ENCODE measurements at regions not wholly inside any gene's neighbourhood (a gene's known extent, or its start where the extent isn't known, plus 50 kb on each side); places are given as distances from the start of the nearest gene placed in this dataset.

DNA sequence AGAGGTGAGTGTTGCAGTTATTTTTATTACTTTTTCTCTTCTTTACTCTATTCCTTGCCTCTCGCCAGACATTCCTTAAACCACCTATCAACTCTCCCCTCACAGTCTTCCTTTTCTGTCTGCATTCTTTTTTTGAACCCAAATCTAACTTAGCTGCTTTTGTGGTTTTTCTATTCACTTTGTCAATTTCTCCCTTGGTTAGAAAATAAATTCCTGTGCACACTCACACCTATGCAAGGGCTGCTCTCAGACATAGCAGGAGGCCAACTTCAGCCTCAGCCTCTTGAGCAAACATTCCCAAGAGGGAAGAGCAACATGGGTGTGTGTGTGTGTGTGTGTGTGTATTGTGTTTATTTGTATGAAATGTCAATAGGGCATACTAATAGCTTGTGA lies 808.6 kb downstream of the RNF144A start:
- H3K4me1 ChIP-seq (ENCODE audit: control insufficient read depth in 2 of 2, insufficient read depth in 2 of 2, low read length in 2 of 2), result peaks cover 0 to 3% of the 10 kb centered on the region in 2 donors
- 84% methylated on average over 1 of the region's 1 CpG for WGBS
- H3K27ac ChIP-seq (ENCODE audit: low read depth in 1 of 2, low read length in 1 of 2), result peak overlapping the region in 1 of 2 donors; percentile 47
- no peaks in the 10 kb centered on the region for H3K27me3 ChIP-seq (ENCODE audit: control insufficient read depth in 2 of 2, insufficient read depth in 1 of 2, low read length in 1 of 2)
- no peak for DNase-seq (ENCODE audit: low read depth in 6 of 9, low spot score in 9 of 9)
- H3K9me3 ChIP-seq (ENCODE audit: control insufficient read depth in 2 of 2, insufficient read depth in 1 of 2, low read length in 1 of 2), result no peaks in the 10 kb centered on the region
- no peaks in the 10 kb centered on the region for H3K36me3 ChIP-seq (ENCODE audit: control insufficient read depth in 2 of 2, insufficient read depth in 2 of 2, low read length in 1 of 2)
- no peak overlapping the region for H3K4me3 ChIP-seq (ENCODE audit: low read length in 2 of 2)

DNA sequence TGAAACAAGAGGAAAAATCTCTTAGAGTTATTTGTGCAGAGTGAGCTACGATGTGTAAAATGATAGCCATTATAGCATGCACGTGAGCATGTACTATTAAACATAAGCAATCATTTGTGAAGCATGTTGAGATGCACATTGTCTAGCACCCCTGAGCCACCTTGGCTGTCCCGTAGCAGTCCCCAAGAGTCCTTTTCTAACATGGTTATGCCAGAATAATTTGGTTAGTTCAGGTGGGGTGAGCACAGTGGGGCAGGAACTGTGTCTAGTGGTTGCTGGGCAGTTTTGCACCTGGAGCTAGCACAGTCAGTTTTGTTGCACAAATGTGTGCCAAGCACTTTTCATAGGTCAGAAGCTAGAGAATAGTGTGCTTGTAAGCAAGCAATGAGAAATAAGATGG lies 809.8 kb downstream of the RNF144A start:
- no peaks in the 10 kb centered on the region for H3K27me3 ChIP-seq (ENCODE audit: control insufficient read depth in 2 of 2, insufficient read depth in 1 of 2, low read length in 1 of 2)
- H3K27ac ChIP-seq (ENCODE audit: low read depth in 1 of 2, low read length in 1 of 2), result no peak overlapping the region

GRCh38 chr2:7728388-7728787 lies 811.2 kb downstream of the RNF144A start:
- WGBS, result 99% methylated on average over 8 of the region's 8 CpGs
- H3K4me3 ChIP-seq (ENCODE audit: low read length in 2 of 2), result no peak overlapping the region

More for the DNA sequence above, 809.8 kb downstream of the RNF144A start:
- no peak for DNase-seq (ENCODE audit: low read depth in 6 of 9, low spot score in 9 of 9)
- whole genome bisulfite sequencing, result 95% methylated on average over 3 of the region's 3 CpGs
- Histone ChIP-seq H3K9me3 (ENCODE audit: control insufficient read depth in 2 of 2, insufficient read depth in 1 of 2, low read length in 1 of 2) (no peaks in the 10 kb centered on the region), H3K4me3 (ENCODE audit: low read length in 2 of 2) (no peak overlapping the region), H3K4me1 (ENCODE audit: control insufficient read depth in 2 of 2, insufficient read depth in 2 of 2, low read length in 2 of 2) (peaks cover 0 to 3% of the 10 kb centered on the region in 2 donors), H3K36me3 (ENCODE audit: control insufficient read depth in 2 of 2, insufficient read depth in 2 of 2, low read length in 1 of 2) (no peaks in the 10 kb centered on the region)

DNA sequence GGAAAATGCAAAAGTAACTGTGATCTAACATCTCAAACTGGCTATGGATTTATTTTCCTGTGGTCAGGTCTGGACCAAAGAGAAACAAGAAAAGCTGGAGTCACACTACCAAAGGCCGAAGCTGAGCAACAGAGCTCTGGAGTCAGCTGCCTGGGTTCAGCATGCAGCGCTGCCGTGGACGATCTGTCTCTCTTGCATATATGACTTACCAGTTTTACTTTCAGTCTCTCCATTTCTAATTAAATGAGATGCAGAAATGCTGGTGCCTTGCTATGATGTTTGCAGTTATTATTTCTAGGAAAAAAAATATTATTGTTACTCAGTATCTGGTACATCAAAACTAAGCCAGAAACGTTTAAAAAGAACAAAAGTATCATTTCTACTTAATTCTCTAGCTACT lies 813.2 kb downstream of the RNF144A start:
- 96% methylated on average over 5 of the region's 5 CpGs for WGBS
- peaks cover 0 to 3% of the 10 kb centered on the region in 2 donors for H3K4me1 ChIP-seq (ENCODE audit: control insufficient read depth in 2 of 2, insufficient read depth in 2 of 2, low read length in 2 of 2)
- no peaks in the 10 kb centered on the region for H3K9me3 ChIP-seq (ENCODE audit: control insufficient read depth in 2 of 2, insufficient read depth in 1 of 2, low read length in 1 of 2)
- no peak overlapping the region for H3K27ac ChIP-seq (ENCODE audit: low read depth in 1 of 2, low read length in 1 of 2)
- no peaks in the 10 kb centered on the region for H3K27me3 ChIP-seq (ENCODE audit: control insufficient read depth in 2 of 2, insufficient read depth in 1 of 2, low read length in 1 of 2)
- no peak for DNase-seq (ENCODE audit: low read depth in 6 of 9, low spot score in 9 of 9)
- no peak overlapping the region for H3K4me3 ChIP-seq (ENCODE audit: low read length in 2 of 2)
- no peaks in the 10 kb centered on the region for H3K36me3 ChIP-seq (ENCODE audit: control insufficient read depth in 2 of 2, insufficient read depth in 2 of 2, low read length in 1 of 2)

More at GRCh38 chr2:7728388-7728787, 811.2 kb downstream of the RNF144A start:
- Histone ChIP-seq H3K4me1 (ENCODE audit: control insufficient read depth in 2 of 2, insufficient read depth in 2 of 2, low read length in 2 of 2) (peaks cover 0 to 3% of the 10 kb centered on the region in 2 donors), H3K9me3 (ENCODE audit: control insufficient read depth in 2 of 2, insufficient read depth in 1 of 2, low read length in 1 of 2) (no peaks in the 10 kb centered on the region), H3K36me3 (ENCODE audit: control insufficient read depth in 2 of 2, insufficient read depth in 2 of 2, low read length in 1 of 2) (no peaks in the 10 kb centered on the region), H3K27ac (ENCODE audit: low read depth in 1 of 2, low read length in 1 of 2) (no peak overlapping the region), H3K27me3 (ENCODE audit: control insufficient read depth in 2 of 2, insufficient read depth in 1 of 2, low read length in 1 of 2) (no peaks in the 10 kb centered on the region)
- no peak for DNase-seq (ENCODE audit: low read depth in 6 of 9, low spot score in 9 of 9)

GRCh38 chr2:7730990-7731389 lies 813.8 kb downstream of the RNF144A start:
- no peaks in the 10 kb centered on the region for H3K36me3 ChIP-seq (ENCODE audit: control insufficient read depth in 2 of 2, insufficient read depth in 2 of 2, low read length in 1 of 2)
- WGBS, result 97% methylated on average over 4 of the region's 4 CpGs
- H3K4me1 ChIP-seq (ENCODE audit: control insufficient read depth in 2 of 2, insufficient read depth in 2 of 2, low read length in 2 of 2), result peaks cover 0 to under 1% of the 10 kb centered on the region in 2 donors
- DNase-seq (ENCODE audit: low read depth in 6 of 9, low spot score in 9 of 9), result no peak
- H3K27me3 ChIP-seq (ENCODE audit: control insufficient read depth in 2 of 2, insufficient read depth in 1 of 2, low read length in 1 of 2), result no peaks in the 10 kb centered on the region
- no peak overlapping the region for H3K27ac ChIP-seq (ENCODE audit: low read depth in 1 of 2, low read length in 1 of 2)
- no peaks in the 10 kb centered on the region for H3K9me3 ChIP-seq (ENCODE audit: control insufficient read depth in 2 of 2, insufficient read depth in 1 of 2, low read length in 1 of 2)
- H3K4me3 ChIP-seq (ENCODE audit: low read length in 2 of 2), result no peak overlapping the region

DNA sequence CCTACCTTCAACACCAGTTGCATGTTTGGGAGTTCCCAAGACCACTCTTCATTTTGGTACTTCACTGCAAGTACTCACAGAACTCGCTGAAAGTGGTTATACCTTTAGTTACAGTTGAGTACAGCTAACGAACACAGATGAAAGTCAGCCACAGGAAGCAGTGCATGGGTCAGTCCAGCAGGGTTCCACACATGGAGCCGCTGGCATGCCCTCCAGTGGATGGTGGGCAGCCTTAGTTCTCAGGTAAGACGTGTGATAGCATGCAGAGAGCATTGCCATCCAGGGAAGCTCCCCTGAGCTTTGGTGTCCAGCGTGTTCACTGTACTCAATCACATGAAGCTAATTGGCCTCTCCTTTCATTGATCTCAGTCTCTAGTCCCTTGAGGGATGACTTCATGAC lies 815.3 kb downstream of the RNF144A start:
- 97% methylated on average over 5 of the region's 5 CpGs for WGBS

GRCh38 chr2:7736646-7737305 lies 819.6 kb downstream of the RNF144A start:
- 86% methylated on average over 6 of the region's 6 CpGs for WGBS
- Histone ChIP-seq H3K36me3 (ENCODE audit: control insufficient read depth in 2 of 2, insufficient read depth in 2 of 2, low read length in 1 of 2) (no peaks in the 10 kb centered on the region), H3K27ac (ENCODE audit: low read depth in 1 of 2, low read length in 1 of 2) (no peak overlapping the region), H3K4me3 (ENCODE audit: low read length in 2 of 2) (no peak overlapping the region), H3K9me3 (ENCODE audit: control insufficient read depth in 2 of 2, insufficient read depth in 1 of 2, low read length in 1 of 2) (no peaks in the 10 kb centered on the region), H3K27me3 (ENCODE audit: control insufficient read depth in 2 of 2, insufficient read depth in 1 of 2, low read length in 1 of 2) (no peaks in the 10 kb centered on the region), H3K4me1 (ENCODE audit: control insufficient read depth in 2 of 2, insufficient read depth in 2 of 2, low read length in 2 of 2) (no peaks in the 10 kb centered on the region)
- no peak for DNase-seq (ENCODE audit: low read depth in 6 of 9, low spot score in 9 of 9)

More for the DNA sequence above, 815.3 kb downstream of the RNF144A start:
- Histone ChIP-seq H3K9me3 (ENCODE audit: control insufficient read depth in 2 of 2, insufficient read depth in 1 of 2, low read length in 1 of 2) (no peaks in the 10 kb centered on the region), H3K27me3 (ENCODE audit: control insufficient read depth in 2 of 2, insufficient read depth in 1 of 2, low read length in 1 of 2) (no peaks in the 10 kb centered on the region), H3K4me3 (ENCODE audit: low read length in 2 of 2) (no peak overlapping the region), H3K36me3 (ENCODE audit: control insufficient read depth in 2 of 2, insufficient read depth in 2 of 2, low read length in 1 of 2) (no peaks in the 10 kb centered on the region), H3K27ac (ENCODE audit: low read depth in 1 of 2, low read length in 1 of 2) (no peak overlapping the region), H3K4me1 (ENCODE audit: control insufficient read depth in 2 of 2, insufficient read depth in 2 of 2, low read length in 2 of 2) (no peaks in the 10 kb centered on the region)
- DNase-seq (ENCODE audit: low read depth in 6 of 9, low spot score in 9 of 9), result no peak

- Histone ChIP-seq H3K27me3 (ENCODE audit: control insufficient read depth in 2 of 2, insufficient read depth in 1 of 2, low read length in 1 of 2) (no peaks in the 10 kb centered on the region), H3K4me1 (ENCODE audit: control insufficient read depth in 2 of 2, insufficient read depth in 2 of 2, low read length in 2 of 2) (no peaks in the 10 kb centered on the region), H3K36me3 (ENCODE audit: control insufficient read depth in 2 of 2, insufficient read depth in 2 of 2, low read length in 1 of 2) (no peaks in the 10 kb centered on the region), H3K9me3 (ENCODE audit: control insufficient read depth in 2 of 2, insufficient read depth in 1 of 2, low read length in 1 of 2) (no peaks in the 10 kb centered on the region), H3K27ac (ENCODE audit: low read depth in 1 of 2, low read length in 1 of 2) (no peak overlapping the region), H3K4me3 (ENCODE audit: low read length in 2 of 2) (no peak overlapping the region)
- no peak for DNase-seq (ENCODE audit: low read depth in 6 of 9, low spot score in 9 of 9)
- WGBS, result 98% methylated on average over 1 of the region's 1 CpG
These were observed 821.4 kb downstream of the RNF144A start for GRCh38 chr2:7738596-7738995.

DNA sequence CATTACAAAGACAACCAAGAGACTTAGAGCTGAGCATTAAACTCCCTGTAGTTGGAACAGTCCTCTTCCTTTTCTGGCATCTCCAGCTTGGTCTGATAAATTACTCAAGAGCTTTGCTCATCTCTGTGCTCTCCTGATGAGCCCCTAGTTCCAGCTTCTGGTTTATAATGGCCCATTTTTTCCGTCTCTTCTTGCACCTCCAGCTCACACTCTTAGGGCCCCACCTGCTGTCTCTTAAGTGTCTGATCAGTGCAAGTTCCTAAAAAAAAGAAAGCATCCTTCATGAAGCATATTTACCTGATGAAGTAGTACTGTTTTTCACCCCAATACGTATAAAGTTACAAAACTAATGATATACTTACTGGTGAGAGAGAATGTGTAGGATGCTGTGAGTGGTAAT lies 822.9 kb downstream of the RNF144A start:
- peak in 1 of 9 donors; percentile 13 for DNase-seq (ENCODE audit: low read depth in 6 of 9, low spot score in 9 of 9)
- no peaks in the 10 kb centered on the region for H3K4me1 ChIP-seq (ENCODE audit: control insufficient read depth in 2 of 2, insufficient read depth in 2 of 2, low read length in 2 of 2)
- H3K9me3 ChIP-seq (ENCODE audit: control insufficient read depth in 2 of 2, insufficient read depth in 1 of 2, low read length in 1 of 2), result no peaks in the 10 kb centered on the region
- no peak overlapping the region for H3K27ac ChIP-seq (ENCODE audit: low read depth in 1 of 2, low read length in 1 of 2)
- no peaks in the 10 kb centered on the region for H3K27me3 ChIP-seq (ENCODE audit: control insufficient read depth in 2 of 2, insufficient read depth in 1 of 2, low read length in 1 of 2)
- no peaks in the 10 kb centered on the region for H3K36me3 ChIP-seq (ENCODE audit: control insufficient read depth in 2 of 2, insufficient read depth in 2 of 2, low read length in 1 of 2)
- no peak overlapping the region for H3K4me3 ChIP-seq (ENCODE audit: low read length in 2 of 2)
- 96% methylated on average over 2 of the region's 2 CpGs for WGBS
